Astrocyte (in vitro differentiated cells and primary cell): ENCODE measurements at regions not wholly inside any gene's neighbourhood (a gene's known extent, or its start where the extent isn't known, plus 50 kb on each side); places are given as distances from the start of the nearest gene placed in this dataset.

Source experiments
- DNase-seq: peaks from one replicate; pipeline ENCODE4 v3.0.0-alpha.2; 2010; ENCODE audit warnings: low read depth
- FAIRE-seq: peaks from 2 replicates; lab custom pipeline; 2011; peaks lifted over from hg19 to GRCh38; lab: Jason Lieb, UNC
- H2AFZ ChIP-seq: 2 replicates; pipeline ENCODE4 v1.6.0; 2012; ENCODE audit warnings: low read depth, low read length, inconsistent platforms
- H3K27ac ChIP-seq: 2 replicates; pipeline ENCODE4 v1.5.1; 2011; ENCODE audit warnings: low read depth, low read length, inconsistent platforms
- H3K27me3 ChIP-seq: 2 replicates; pipeline ENCODE4 v1.6.0; 2011; ENCODE audit warnings: low read length, inconsistent platforms; ENCODE audit not compliant: insufficient read depth
- H3K36me3 ChIP-seq: 2 replicates; pipeline ENCODE4 v1.5.1; 2011; ENCODE audit warnings: low read length, inconsistent platforms; ENCODE audit not compliant: insufficient read depth
- H3K4me1 ChIP-seq: 2 replicates; pipeline ENCODE4 v1.5.1; 2011; ENCODE audit warnings: low read length, inconsistent platforms; ENCODE audit not compliant: insufficient read depth
- H3K4me2 ChIP-seq: 2 replicates; pipeline ENCODE4 v1.6.0; 2012; ENCODE audit warnings: low read length, inconsistent platforms
- H3K4me3 ChIP-seq: 2 replicates; pipeline ENCODE4 v1.5.1; 2011; ENCODE audit warnings: low read depth, mild to moderate bottlenecking, low read length, inconsistent platforms; ENCODE audit not compliant: insufficient read depth
- H3K79me2 ChIP-seq: 2 replicates; pipeline ENCODE4 v1.6.0; 2012; ENCODE audit warnings: mild to moderate bottlenecking, low read length, inconsistent platforms; ENCODE audit not compliant: insufficient read depth
- H3K9ac ChIP-seq: 2 replicates; pipeline ENCODE4 v1.6.0; 2012; ENCODE audit warnings: mild to moderate bottlenecking, low read length, inconsistent platforms
- H3K9me3 ChIP-seq: 2 replicates; pipeline ENCODE4 v1.5.1; 2012; ENCODE audit warnings: low read depth, mild to moderate bottlenecking, low read length, inconsistent platforms; ENCODE audit not compliant: insufficient read depth
- H4K20me1 ChIP-seq: 2 replicates; pipeline ENCODE4 v1.6.0; 2012; ENCODE audit warnings: low read length, inconsistent platforms; ENCODE audit not compliant: insufficient read depth
- H3K27ac Mint-ChIP-seq: one replicate; pipeline ENCODE4 v1.8.0; 2021; ENCODE audit warnings: mild to moderate bottlenecking, mixed read lengths; ENCODE audit not compliant: unreplicated experiment
- H3K27me3 Mint-ChIP-seq: one replicate; pipeline ENCODE4 v1.8.0; 2021; ENCODE audit warnings: low read depth, mixed read lengths; ENCODE audit not compliant: unreplicated experiment
- H3K36me3 Mint-ChIP-seq: one replicate; pipeline ENCODE4 v1.8.0; 2021; ENCODE audit warnings: low read depth, mixed read lengths; ENCODE audit not compliant: unreplicated experiment
- H3K4me1 Mint-ChIP-seq: one replicate; pipeline ENCODE4 v1.8.0; 2021; ENCODE audit warnings: low read depth, mixed read lengths; ENCODE audit not compliant: unreplicated experiment
- H3K4me3 Mint-ChIP-seq: one replicate; pipeline ENCODE4 v1.8.0; 2021; ENCODE audit warnings: mild to moderate bottlenecking, moderate library complexity, mixed read lengths; ENCODE audit not compliant: unreplicated experiment
- H3K9me3 Mint-ChIP-seq: one replicate; pipeline ENCODE4 v1.8.0; 2021; ENCODE audit warnings: mild to moderate bottlenecking, mixed read lengths; ENCODE audit not compliant: unreplicated experiment
- CTCF ChIP-seq: IDR thresholded peaks from 2 replicates; pipeline ENCODE4 v1.5.1; 2011; ENCODE audit warnings: low read depth, mild to moderate bottlenecking, inconsistent platforms, low read length, moderate library complexity; ENCODE audit not compliant: insufficient read depth
- EZH2 ChIP-seq: IDR thresholded peaks from 2 replicates; pipeline ENCODE4 v1.6.1; 2012; ENCODE audit warnings: mild to moderate bottlenecking, low read length, inconsistent platforms; ENCODE audit not compliant: insufficient read depth

GRCh38 chr10:60464659-60465058 lies 75.0 kb upstream of the ANK3 start:
- H3K27me3 Mint-ChIP-seq = no peaks in the 10 kb centered on the region
- Histone ChIP-seq H3K4me1 (peaks cover 5% of the 10 kb centered on the region), H3K79me2 (no peaks in the 10 kb centered on the region), H3K27me3 (no peaks in the 10 kb centered on the region), H2AFZ (no peak overlapping the region), H3K9ac (no peak overlapping the region), H3K9me3 (no peaks in the 10 kb centered on the region), H3K27ac (no peak overlapping the region), H3K4me2 (no peak overlapping the region), H3K36me3 (no peaks in the 10 kb centered on the region), H4K20me1 (no peaks in the 10 kb centered on the region), H3K4me3 (no peak overlapping the region)
- H3K27ac Mint-ChIP-seq = no peak overlapping the region
- TF ChIP-seq CTCF (no peak), EZH2 (no peak)
- DNase-seq (no peak), FAIRE-seq (no peak)
- H3K4me3 Mint-ChIP-seq = no peak overlapping the region
- H3K36me3 Mint-ChIP-seq = no peaks in the 10 kb centered on the region
- H3K9me3 Mint-ChIP-seq = no peaks in the 10 kb centered on the region
- peaks cover 7% of the 10 kb centered on the region for H3K4me1 Mint-ChIP-seq

- H3K4me2 ChIP-seq = no peak overlapping the region
- TF ChIP-seq CTCF (no peak), EZH2 (no peak)
- FAIRE-seq (peak; percentile 49), DNase-seq (no peak)
- no peaks in the 10 kb centered on the region for H4K20me1 ChIP-seq
- no peaks in the 10 kb centered on the region for H3K27me3 ChIP-seq
- no peaks in the 10 kb centered on the region for H3K9me3 ChIP-seq
- no peaks in the 10 kb centered on the region for H3K36me3 Mint-ChIP-seq
- H2AFZ ChIP-seq = no peak overlapping the region
- no peaks in the 10 kb centered on the region for H3K79me2 ChIP-seq
- no peak overlapping the region for H3K9ac ChIP-seq
- peaks cover 5% of the 10 kb centered on the region for H3K4me1 ChIP-seq
- no peaks in the 10 kb centered on the region for H3K27me3 Mint-ChIP-seq
- H3K27ac ChIP-seq = no peak overlapping the region
- no peak overlapping the region for H3K4me3 Mint-ChIP-seq
- H3K27ac Mint-ChIP-seq = no peak overlapping the region
- H3K4me1 Mint-ChIP-seq = peaks cover 8% of the 10 kb centered on the region
- H3K4me3 ChIP-seq = no peak overlapping the region
- H3K9me3 Mint-ChIP-seq = no peaks in the 10 kb centered on the region
- H3K36me3 ChIP-seq = no peaks in the 10 kb centered on the region
These were observed 74.1 kb upstream of the ANK3 start for GRCh38 chr10:60463746-60464145.

GRCh38 chr10:60461688-60462087 lies 72.0 kb upstream of the ANK3 start:
- no peak overlapping the region for H3K4me3 Mint-ChIP-seq
- H3K27me3 Mint-ChIP-seq = no peaks in the 10 kb centered on the region
- H4K20me1 ChIP-seq = no peaks in the 10 kb centered on the region
- no peaks in the 10 kb centered on the region for H3K27me3 ChIP-seq
- H3K4me1 ChIP-seq = peaks cover 2% of the 10 kb centered on the region
- no peaks in the 10 kb centered on the region for H3K36me3 Mint-ChIP-seq
- TF ChIP-seq CTCF = no peak
- TF ChIP-seq EZH2 = no peak
- H3K4me3 ChIP-seq = no peak overlapping the region
- H3K4me1 Mint-ChIP-seq = peaks cover 6% of the 10 kb centered on the region
- no peaks in the 10 kb centered on the region for H3K79me2 ChIP-seq
- no peak for FAIRE-seq
- H3K27ac Mint-ChIP-seq = no peak overlapping the region
- DNase-seq = no peak
- no peaks in the 10 kb centered on the region for H3K36me3 ChIP-seq
- H2AFZ ChIP-seq = no peak overlapping the region
- H3K4me2 ChIP-seq = no peak overlapping the region
- H3K9me3 ChIP-seq = no peaks in the 10 kb centered on the region
- no peak overlapping the region for H3K27ac ChIP-seq
- no peaks in the 10 kb centered on the region for H3K9me3 Mint-ChIP-seq
- no peak overlapping the region for H3K9ac ChIP-seq
